ENCODE measurements at regions not wholly inside any gene's neighbourhood (a gene's known extent, or its start where the extent isn't known, plus 50 kb on each side); places are given as distances from the start of the nearest gene placed in this dataset.
"Not testable (repeated sequence)": the region's sequence is repeated elsewhere in the genome, so short reads cannot be mapped to it uniquely, and the experiment has no call there.

GRCh38 chr3:68676136-68676535, 256.2 kb downstream of the TAFA4 start:
- Mint-ChIP-seq H3K4me1 (no peaks in the 10 kb centered on the region), H3K4me3 (no peak overlapping the region), H3K27ac (no peak overlapping the region), H3K27me3 (no peaks in the 10 kb centered on the region), H3K36me3 (ENCODE audit: low read depth) (no peaks in the 10 kb centered on the region)
- no peak for DNase-seq
- no peak for ATAC-seq
- no peaks in the 10 kb centered on the region for H3K9me3 ChIP-seq (ENCODE audit: control insufficient read depth, low read length, poor library complexity, severe bottlenecking)

GRCh38 chr3:68667346-68667745, 265.0 kb downstream of the TAFA4 start:
- no peaks in the 10 kb centered on the region for H3K9me3 ChIP-seq (ENCODE audit: control insufficient read depth, low read length, poor library complexity, severe bottlenecking)
- ATAC-seq (no peak), DNase-seq (no peak)
- Mint-ChIP-seq H3K27me3 (no peaks in the 10 kb centered on the region), H3K4me3 (no peak overlapping the region), H3K36me3 (ENCODE audit: low read depth) (no peaks in the 10 kb centered on the region), H3K4me1 (no peaks in the 10 kb centered on the region), H3K27ac (no peak overlapping the region)

GRCh38 chr3:68666429-68667136, 265.8 kb downstream of the TAFA4 start:
- ATAC-seq (no peak), DNase-seq (no peak)
- H3K9me3 ChIP-seq (ENCODE audit: control insufficient read depth, low read length, poor library complexity, severe bottlenecking): no peaks in the 10 kb centered on the region
- H3K4me1 Mint-ChIP-seq: no peaks in the 10 kb centered on the region
- no peak overlapping the region for H3K4me3 Mint-ChIP-seq
- H3K27ac Mint-ChIP-seq: no peak overlapping the region
- H3K36me3 Mint-ChIP-seq (ENCODE audit: low read depth): no peaks in the 10 kb centered on the region
- H3K27me3 Mint-ChIP-seq: peaks cover 2% of the 10 kb centered on the region

- Mint-ChIP-seq H3K4me1 (no peaks in the 10 kb centered on the region), H3K4me3 (no peak overlapping the region), H3K27ac (no peak overlapping the region), H3K27me3 (peaks cover 12% of the 10 kb centered on the region), H3K36me3 (ENCODE audit: low read depth) (no peaks in the 10 kb centered on the region)
- no peak for ATAC-seq
- no peaks in the 10 kb centered on the region for H3K9me3 ChIP-seq (ENCODE audit: control insufficient read depth, low read length, poor library complexity, severe bottlenecking)
- DNase-seq: no peak
These were observed 268.1 kb downstream of the TAFA4 start for GRCh38 chr3:68664276-68664675.

- Mint-ChIP-seq H3K4me1 (no peaks in the 10 kb centered on the region), H3K27ac (no peak overlapping the region), H3K4me3 (no peak overlapping the region), H3K27me3 (peaks cover 12% of the 10 kb centered on the region), H3K36me3 (ENCODE audit: low read depth) (no peaks in the 10 kb centered on the region)
- no peaks in the 10 kb centered on the region for H3K9me3 ChIP-seq (ENCODE audit: control insufficient read depth, low read length, poor library complexity, severe bottlenecking)
- no peak for ATAC-seq
- no peak for DNase-seq
These were observed 270.2 kb downstream of the TAFA4 start for GRCh38 chr3:68662176-68662575.

- not testable (repeated sequence) for H3K4me3 Mint-ChIP-seq; H3K27me3 Mint-ChIP-seq; H3K27ac Mint-ChIP-seq; ATAC-seq; H3K36me3 Mint-ChIP-seq (ENCODE audit: low read depth); DNase-seq; H3K4me1 Mint-ChIP-seq; H3K9me3 ChIP-seq (ENCODE audit: control insufficient read depth, low read length, poor library complexity, severe bottlenecking)
These were observed 281.7 kb downstream of the TAFA4 start for GRCh38 chr3:68650657-68651056.

- Mint-ChIP-seq H3K27ac (no peak overlapping the region), H3K27me3 (no peaks in the 10 kb centered on the region), H3K36me3 (ENCODE audit: low read depth) (no peaks in the 10 kb centered on the region), H3K4me3 (no peak overlapping the region), H3K4me1 (no peaks in the 10 kb centered on the region)
- H3K9me3 ChIP-seq (ENCODE audit: control insufficient read depth, low read length, poor library complexity, severe bottlenecking): no peaks in the 10 kb centered on the region
- DNase-seq: no peak
- ATAC-seq: no peak
These were observed 283.9 kb downstream of the TAFA4 start for GRCh38 chr3:68648494-68648893.

- Mint-ChIP-seq H3K36me3 (ENCODE audit: low read depth) (no peaks in the 10 kb centered on the region), H3K4me1 (no peaks in the 10 kb centered on the region), H3K27ac (no peak overlapping the region), H3K4me3 (no peak overlapping the region), H3K27me3 (no peaks in the 10 kb centered on the region)
- ATAC-seq (no peak), DNase-seq (no peak)
- H3K9me3 ChIP-seq (ENCODE audit: control insufficient read depth, low read length, poor library complexity, severe bottlenecking): no peaks in the 10 kb centered on the region
These were observed 300.3 kb downstream of the TAFA4 start for GRCh38 chr3:68631850-68632545.

GRCh38 chr3:68620211-68620610, 312.1 kb downstream of the TAFA4 start:
- no peaks in the 10 kb centered on the region for H3K9me3 ChIP-seq (ENCODE audit: control insufficient read depth, low read length, poor library complexity, severe bottlenecking)
- Mint-ChIP-seq H3K27ac (no peak overlapping the region), H3K27me3 (no peaks in the 10 kb centered on the region), H3K4me1 (no peaks in the 10 kb centered on the region), H3K4me3 (no peak overlapping the region), H3K36me3 (ENCODE audit: low read depth) (no peaks in the 10 kb centered on the region)
- DNase-seq: no peak
- ATAC-seq: no peak

GRCh38 chr3:68614087-68614486, 318.3 kb downstream of the TAFA4 start:
- Mint-ChIP-seq H3K4me1 (no peaks in the 10 kb centered on the region), H3K36me3 (ENCODE audit: low read depth) (no peaks in the 10 kb centered on the region), H3K4me3 (no peak overlapping the region), H3K27ac (no peak overlapping the region), H3K27me3 (no peaks in the 10 kb centered on the region)
- DNase-seq (no peak), ATAC-seq (no peak)
- H3K9me3 ChIP-seq (ENCODE audit: control insufficient read depth, low read length, poor library complexity, severe bottlenecking): no peaks in the 10 kb centered on the region

GRCh38 chr3:68571321-68571720, 361.0 kb downstream of the TAFA4 start:
- no peak overlapping the region for H3K4me3 Mint-ChIP-seq
- H3K36me3 Mint-ChIP-seq (ENCODE audit: low read depth): no peaks in the 10 kb centered on the region
- DNase-seq: no peak
- H3K9me3 ChIP-seq (ENCODE audit: control insufficient read depth, low read length, poor library complexity, severe bottlenecking): no peaks in the 10 kb centered on the region
- H3K27me3 Mint-ChIP-seq: no peaks in the 10 kb centered on the region
- ATAC-seq: no peak
- H3K4me1 Mint-ChIP-seq: no peaks in the 10 kb centered on the region
- no peak overlapping the region for H3K27ac Mint-ChIP-seq

- Mint-ChIP-seq H3K27me3 (peaks cover 4% of the 10 kb centered on the region), H3K4me1 (no peaks in the 10 kb centered on the region), H3K36me3 (ENCODE audit: low read depth) (no peaks in the 10 kb centered on the region), H3K27ac (no peak overlapping the region), H3K4me3 (no peak overlapping the region)
- peaks cover 3% of the 10 kb centered on the region for H3K9me3 ChIP-seq (ENCODE audit: control insufficient read depth, low read length, poor library complexity, severe bottlenecking)
- ATAC-seq (no peak), DNase-seq (no peak)
These were observed 371.6 kb downstream of the TAFA4 start for GRCh38 chr3:68560728-68561127.

- no peak overlapping the region for H3K27ac Mint-ChIP-seq
- DNase-seq (no peak), ATAC-seq (no peak)
- no peaks in the 10 kb centered on the region for H3K4me1 Mint-ChIP-seq
- no peaks in the 10 kb centered on the region for H3K9me3 ChIP-seq (ENCODE audit: control insufficient read depth, low read length, poor library complexity, severe bottlenecking)
- no peak overlapping the region for H3K4me3 Mint-ChIP-seq
- H3K36me3 Mint-ChIP-seq (ENCODE audit: low read depth): no peaks in the 10 kb centered on the region
- H3K27me3 Mint-ChIP-seq: no peaks in the 10 kb centered on the region
These were observed 396.6 kb downstream of the TAFA4 start for GRCh38 chr3:68535782-68536181.

- DNase-seq (no peak), ATAC-seq (no peak)
- Mint-ChIP-seq H3K27me3 (no peaks in the 10 kb centered on the region), H3K4me3 (no peak overlapping the region), H3K36me3 (ENCODE audit: low read depth) (no peaks in the 10 kb centered on the region), H3K4me1 (no peaks in the 10 kb centered on the region), H3K27ac (no peak overlapping the region)
- H3K9me3 ChIP-seq (ENCODE audit: control insufficient read depth, low read length, poor library complexity, severe bottlenecking): no peaks in the 10 kb centered on the region
These were observed 409.0 kb downstream of the TAFA4 start for GRCh38 chr3:68523330-68523729.

Measured in T-helper 17 cell (primary cell).